Transverse colon (tissue), 3 donors: ENCODE measurements at regions not wholly inside any gene's neighbourhood (a gene's known extent, or its start where the extent isn't known, plus 50 kb on each side); places are given as distances from the start of the nearest gene placed in this dataset.
"Not testable (repeated sequence)": the region's sequence is repeated elsewhere in the genome, so short reads cannot be mapped to it uniquely, and the experiment has no call there.

Experiments used
- EP300 ChIP-seq: sonication (generic); formaldehyde crosslinking; IDR thresholded peaks from one replicate; pipeline ENCODE4 v1.6.1; 2017; ENCODE audit warnings: antibody characterized with exemption, low read depth
- POLR2A ChIP-seq: fragments of 450-650 bp; IDR thresholded peaks from one replicate; pipeline ENCODE4 v1.6.1; 2016; ENCODE audit warnings: antibody characterized with exemption, mild to moderate bottlenecking, moderate library complexity
- TF ChIP-seq, protein P1 (sequence below), 5 experiments: fragments of 200-600 bp in 3 of 5; fragments of 450-650 bp in 2 of 5; sonication (generic) in 3 of 5; IDR thresholded peaks; 1 replicate in 2 of 5; 2 replicates in 3 of 5; pipeline ENCODE4 v1.5.1; 2016 to 2017; ENCODE audit warnings: antibody characterized with exemption in 5 of 5, inconsistent platforms in 3 of 5, mild to moderate bottlenecking in 2 of 5, moderate library complexity in 1 of 5

DNA sequence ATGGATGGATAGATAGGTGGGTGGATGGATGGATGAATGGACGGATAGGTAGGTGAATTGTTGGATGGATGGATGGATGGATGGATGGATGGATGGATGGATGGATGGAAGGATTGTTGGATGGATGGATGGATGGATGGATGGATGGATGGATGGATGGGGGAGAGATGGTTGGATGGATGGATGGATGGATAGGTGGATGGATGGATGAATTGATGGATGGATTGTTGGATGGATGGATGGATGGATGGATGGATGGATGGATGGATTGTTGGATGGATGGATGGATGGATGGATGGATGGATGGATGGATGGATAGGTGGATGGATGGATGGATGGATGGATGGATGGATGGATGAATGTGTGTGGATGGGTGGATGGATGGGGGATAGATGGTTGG is 476.6 kb downstream of the MN1 start:
- TF ChIP-seq, protein P1, sequence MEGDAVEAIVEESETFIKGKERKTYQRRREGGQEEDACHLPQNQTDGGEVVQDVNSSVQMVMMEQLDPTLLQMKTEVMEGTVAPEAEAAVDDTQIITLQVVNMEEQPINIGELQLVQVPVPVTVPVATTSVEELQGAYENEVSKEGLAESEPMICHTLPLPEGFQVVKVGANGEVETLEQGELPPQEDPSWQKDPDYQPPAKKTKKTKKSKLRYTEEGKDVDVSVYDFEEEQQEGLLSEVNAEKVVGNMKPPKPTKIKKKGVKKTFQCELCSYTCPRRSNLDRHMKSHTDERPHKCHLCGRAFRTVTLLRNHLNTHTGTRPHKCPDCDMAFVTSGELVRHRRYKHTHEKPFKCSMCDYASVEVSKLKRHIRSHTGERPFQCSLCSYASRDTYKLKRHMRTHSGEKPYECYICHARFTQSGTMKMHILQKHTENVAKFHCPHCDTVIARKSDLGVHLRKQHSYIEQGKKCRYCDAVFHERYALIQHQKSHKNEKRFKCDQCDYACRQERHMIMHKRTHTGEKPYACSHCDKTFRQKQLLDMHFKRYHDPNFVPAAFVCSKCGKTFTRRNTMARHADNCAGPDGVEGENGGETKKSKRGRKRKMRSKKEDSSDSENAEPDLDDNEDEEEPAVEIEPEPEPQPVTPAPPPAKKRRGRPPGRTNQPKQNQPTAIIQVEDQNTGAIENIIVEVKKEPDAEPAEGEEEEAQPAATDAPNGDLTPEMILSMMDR (IDR thresholded peaks at IDR 0.05), result not testable (repeated sequence)
- TF ChIP-seq POLR2A, EP300: not testable (repeated sequence)
